ENCODE measurements at regions not wholly inside any gene's neighbourhood (a gene's known extent, or its start where the extent isn't known, plus 50 kb on each side); places are given as distances from the start of the nearest gene placed in this dataset.
"Not testable (repeated sequence)": the region's sequence is repeated elsewhere in the genome, so short reads cannot be mapped to it uniquely, and the experiment has no call there.

DNA sequence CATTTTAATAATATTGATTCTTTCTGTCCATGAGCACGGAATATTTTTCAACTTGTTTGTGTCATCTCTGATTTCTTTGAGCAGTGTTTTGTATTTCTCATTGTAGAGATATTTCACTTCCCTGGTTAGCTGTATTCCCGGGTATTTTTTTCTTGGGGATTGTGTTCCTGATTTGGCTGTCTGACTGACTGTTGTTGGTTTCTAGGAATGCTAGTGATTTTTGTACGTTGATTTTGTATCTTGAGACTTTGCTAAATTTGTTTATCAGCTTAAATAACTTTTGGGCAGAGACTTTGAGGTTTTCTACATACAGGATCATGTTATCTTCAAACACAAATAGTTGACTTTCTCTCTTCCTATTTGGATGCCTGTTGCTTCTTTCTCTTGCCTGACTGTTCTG, 418.8 kb upstream of the ALCAM start:
- no peak overlapping the region for H3K56ac ChIP-seq (ENCODE audit: insufficient read length, low read depth, low read length)
- no CpG with 5 or more reads among the region's 3 CpGs for WGBS (ENCODE audit: extremely low coverage, insufficient read length, low lambda C conversion rate)
- no peak overlapping the region for H2BK20ac ChIP-seq (ENCODE audit: low read depth, low read length, poor library complexity, severe bottlenecking)
- Mint-ChIP-seq H3K27ac (no peak overlapping the region; a peak in 1 of 7 replicates), H3K9me3 (peaks cover 2 to 5% of the 10 kb centered on the region in 2 experiments; a peak in 2 of 5 replicates), H3K4me3 (no peak overlapping the region), H3K27me3 (ENCODE audit: low read depth) (no peaks in the 10 kb centered on the region), H3K36me3 (ENCODE audit: insufficient read depth in 1 of 3, low read depth in 3 of 3) (no peaks in the 10 kb centered on the region; a peak in 2 of 7 replicates), H3K4me1 (0 out of 4 replicates have a peak, but pooled peaks cover 0 to 3% of the 10 kb centered on the region in 2 experiments)
- H3K27me3 ChIP-seq (ENCODE audit: insufficient read depth, low read length), result no peaks in the 10 kb centered on the region
- no peaks in the 10 kb centered on the region for H3K9me3 ChIP-seq (ENCODE audit: control insufficient read depth, low read depth, low read length)
- no peak overlapping the region for H3K4ac ChIP-seq (ENCODE audit: low read depth, low read length)
- H2BK5ac ChIP-seq (ENCODE audit: insufficient read length, low read length), result no peak overlapping the region
- no peak overlapping the region for H4K8ac ChIP-seq (replicated peaks; ENCODE audit: insufficient read length, low read depth, low read length)
- no peak overlapping the region for H3T11ph ChIP-seq (ENCODE audit: low read length)
- no peaks in the 10 kb centered on the region for H3K23me2 ChIP-seq (ENCODE audit: insufficient read length, low read depth, low read length, poor library complexity, severe bottlenecking)
- no peak overlapping the region for H4K91ac ChIP-seq (ENCODE audit: insufficient read length, low read depth, low read length)
- no peak for DNase-seq
- H2BK15ac ChIP-seq (ENCODE audit: low read depth, low read length), result no peak overlapping the region
- no peak overlapping the region for H3K27ac ChIP-seq (ENCODE audit: insufficient read length, low read depth, low read length)
- no peak overlapping the region for H3K4me2 ChIP-seq (ENCODE audit: insufficient read depth, insufficient read length, low read length)
- no peak overlapping the region for H2BK12ac ChIP-seq (ENCODE audit: insufficient read length, low read depth, low read length)
- no peak overlapping the region for H3K14ac ChIP-seq (ENCODE audit: insufficient read depth, low read length)
- H4K20me1 ChIP-seq (ENCODE audit: control insufficient read depth, insufficient read depth, insufficient read length), result no peaks in the 10 kb centered on the region
- H2AFZ ChIP-seq (ENCODE audit: low read length), result no peak overlapping the region
- no peak overlapping the region for H3K9ac ChIP-seq (ENCODE audit: extremely low read depth, insufficient read length, low read length)
- no peak overlapping the region for H3K23ac ChIP-seq (ENCODE audit: insufficient read length, low read depth, low read length)
- H3K18ac ChIP-seq (ENCODE audit: insufficient read length, low read depth, low read length), result no peak overlapping the region
- no peak for TF ChIP-seq CTCF (conservative IDR thresholded peaks at IDR 0.05)
- H2BK120ac ChIP-seq (ENCODE audit: low read depth, low read length, poor library complexity, severe bottlenecking), result no peak overlapping the region
- H3K79me1 ChIP-seq (ENCODE audit: insufficient read depth, low read depth, low read length, poor library complexity, severe bottlenecking), result no peaks in the 10 kb centered on the region
- H2AK5ac ChIP-seq (ENCODE audit: insufficient read length, low read length), result no peak overlapping the region
- no peaks in the 10 kb centered on the region for H3K4me1 ChIP-seq (ENCODE audit: insufficient read depth, low read length)
- no peaks in the 10 kb centered on the region for H3K79me2 ChIP-seq (ENCODE audit: insufficient read depth, low read length)
- H4K5ac ChIP-seq (ENCODE audit: insufficient read length, low read depth, low read length), result no peak overlapping the region

DNA sequence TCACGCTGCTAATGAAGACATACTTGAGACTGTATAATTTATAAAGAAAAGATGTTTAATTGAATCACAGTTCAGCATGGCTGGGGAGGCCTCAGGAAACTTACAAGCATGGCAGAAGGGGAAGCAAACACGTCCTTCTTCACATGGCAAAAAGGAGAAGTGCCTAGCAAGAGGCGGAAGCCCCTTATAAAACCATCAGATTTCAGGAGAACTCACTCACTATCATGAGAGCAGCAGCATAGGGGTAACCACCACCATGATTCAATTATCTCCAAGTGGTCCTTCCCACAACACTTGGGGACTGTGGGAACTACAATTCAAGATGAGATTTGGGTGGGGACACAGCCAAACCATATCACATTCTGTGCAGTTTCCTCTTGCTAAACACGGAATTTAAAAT, 416.9 kb upstream of the ALCAM start:
- not testable (repeated sequence) for H3K4me1 ChIP-seq (ENCODE audit: insufficient read depth, low read length); H3K27me3 ChIP-seq (ENCODE audit: insufficient read depth, low read length); H3K79me2 ChIP-seq (ENCODE audit: insufficient read depth, low read length); H3K9me3 ChIP-seq (ENCODE audit: control insufficient read depth, low read depth, low read length); H3K9ac ChIP-seq (ENCODE audit: extremely low read depth, insufficient read length, low read length); H3K27ac ChIP-seq (ENCODE audit: insufficient read length, low read depth, low read length); H3K14ac ChIP-seq (ENCODE audit: insufficient read depth, low read length); H2BK120ac ChIP-seq (ENCODE audit: low read depth, low read length, poor library complexity, severe bottlenecking); H2BK15ac ChIP-seq (ENCODE audit: low read depth, low read length); H4K91ac ChIP-seq (ENCODE audit: insufficient read length, low read depth, low read length); H2BK12ac ChIP-seq (ENCODE audit: insufficient read length, low read depth, low read length); H2AFZ ChIP-seq (ENCODE audit: low read length); H3K23me2 ChIP-seq (ENCODE audit: insufficient read length, low read depth, low read length, poor library complexity, severe bottlenecking); H3K23ac ChIP-seq (ENCODE audit: insufficient read length, low read depth, low read length); H2BK20ac ChIP-seq (ENCODE audit: low read depth, low read length, poor library complexity, severe bottlenecking); DNase-seq; H3K4me1 Mint-ChIP-seq; H3K36me3 Mint-ChIP-seq (ENCODE audit: insufficient read depth in 1 of 3, low read depth in 3 of 3); H2BK5ac ChIP-seq (ENCODE audit: insufficient read length, low read length); H4K20me1 ChIP-seq (ENCODE audit: control insufficient read depth, insufficient read depth, insufficient read length); H3K9me3 Mint-ChIP-seq; H3K4me2 ChIP-seq (ENCODE audit: insufficient read depth, insufficient read length, low read length); H3K79me1 ChIP-seq (ENCODE audit: insufficient read depth, low read depth, low read length, poor library complexity, severe bottlenecking); H3K4ac ChIP-seq (ENCODE audit: low read depth, low read length); H2AK5ac ChIP-seq (ENCODE audit: insufficient read length, low read length); H3K4me3 Mint-ChIP-seq; H4K5ac ChIP-seq (ENCODE audit: insufficient read length, low read depth, low read length); H3K27ac Mint-ChIP-seq; H3K56ac ChIP-seq (ENCODE audit: insufficient read length, low read depth, low read length); H3K27me3 Mint-ChIP-seq (ENCODE audit: low read depth); H4K8ac ChIP-seq (replicated peaks; ENCODE audit: insufficient read length, low read depth, low read length); H3T11ph ChIP-seq (ENCODE audit: low read length); H3K18ac ChIP-seq (ENCODE audit: insufficient read length, low read depth, low read length)
- no CpG with 5 or more reads among the region's 4 CpGs for WGBS (ENCODE audit: extremely low coverage, insufficient read length, low lambda C conversion rate)
